OCI-LY1 (cell line): ENCODE measurements at regions not wholly inside any gene's neighbourhood (a gene's known extent, or its start where the extent isn't known, plus 50 kb on each side); places are given as distances from the start of the nearest gene placed in this dataset.

Experiments used
- CTCF ChIP-seq: fragments of 200-600 bp; sonication (generic), shearing (Covaris generic); IDR thresholded peaks from 2 replicates; pipeline ENCODE4 v1.5.1; 2017; ENCODE audit warnings: mild to moderate bottlenecking, antibody characterized with exemption, low read length, moderate library complexity, mixed read lengths
- EZH2 ChIP-seq: fragments of 200-600 bp; sonication (generic), shearing (Covaris generic); IDR thresholded peaks from 2 replicates; pipeline ENCODE4 v1.8.0; 2017; ENCODE audit warnings: borderline replicate concordance, mixed run types, mild to moderate bottlenecking, antibody characterized with exemption, low read length, moderate library complexity, mixed read lengths

GRCh38 chr2:34822616-34823015 is 1223.5 kb upstream of the FAM98A start:
- no peak for TF ChIP-seq CTCF
- no peak for TF ChIP-seq EZH2
